GM18873 (cell line): ENCODE measurements at regions not wholly inside any gene's neighbourhood (a gene's known extent, or its start where the extent isn't known, plus 50 kb on each side); places are given as distances from the start of the nearest gene placed in this dataset.

ENCODE experiments used
- ATAC-seq: cut with Tn5 transposase; IDR thresholded peaks from one replicate; pipeline ENCODE4 v1.9.1; 2021; ENCODE audit warnings: mild to moderate bottlenecking, moderate library complexity, moderate number of reproducible peaks; ENCODE audit not compliant: unreplicated experiment, low FRiP score

DNA sequence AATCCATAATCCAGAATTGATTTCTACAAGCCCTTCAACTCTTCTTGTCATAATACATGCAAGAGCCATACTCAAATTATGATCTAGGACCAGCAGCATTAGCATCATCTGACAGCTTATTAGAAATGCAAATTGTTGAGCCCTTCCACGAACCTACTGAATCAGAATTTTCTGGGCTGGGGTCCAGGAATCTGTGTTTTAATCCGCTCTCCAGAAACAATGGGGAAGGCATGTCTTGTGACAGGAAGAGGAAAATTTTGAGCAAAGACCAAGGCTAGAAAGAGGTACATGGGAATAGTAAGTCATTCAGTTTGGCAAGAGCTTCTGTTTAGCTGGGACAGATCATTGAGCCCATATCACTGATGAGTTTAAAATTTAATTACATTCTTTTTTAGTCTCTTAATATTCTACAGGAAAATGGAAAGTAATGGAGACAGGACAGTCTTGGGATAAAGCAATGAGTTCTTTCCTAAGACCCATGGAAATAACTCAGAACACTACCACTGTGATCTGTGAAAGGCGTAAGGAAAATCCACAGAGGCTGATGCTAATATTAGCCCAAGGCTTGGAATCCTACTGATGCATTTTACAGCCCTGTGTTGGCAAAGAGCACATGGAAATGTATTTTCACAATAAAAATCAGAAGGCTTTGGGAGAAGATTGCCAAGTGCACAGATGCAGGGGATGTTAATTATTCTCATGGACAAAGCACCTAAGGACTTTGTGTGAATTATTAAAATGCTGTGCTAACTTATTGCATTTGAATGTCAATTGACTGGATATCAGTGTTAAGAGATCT lies 73.7 kb upstream of the STK32A start:
- no peak for ATAC-seq

DNA sequence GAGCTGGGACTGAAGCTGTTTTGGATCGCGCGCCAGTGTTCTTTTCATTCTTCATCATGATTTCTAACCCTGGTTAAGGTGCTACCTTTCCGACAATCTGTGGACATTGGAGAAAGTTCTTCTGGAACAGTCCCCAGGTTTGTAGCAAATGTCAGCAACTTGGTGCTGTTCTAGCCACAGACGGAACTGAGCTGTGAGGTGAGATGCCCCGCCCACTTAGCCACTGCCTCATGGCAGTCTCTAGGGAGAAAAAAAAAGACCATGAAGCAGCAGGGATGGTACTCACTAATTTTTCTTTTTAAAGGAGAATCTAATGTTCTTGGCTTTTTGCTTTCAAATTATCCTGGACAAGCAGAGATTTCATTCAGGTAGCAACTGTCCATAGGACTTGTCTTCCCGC lies 72.1 kb upstream of the STK32A start:
- no peak for ATAC-seq

DNA sequence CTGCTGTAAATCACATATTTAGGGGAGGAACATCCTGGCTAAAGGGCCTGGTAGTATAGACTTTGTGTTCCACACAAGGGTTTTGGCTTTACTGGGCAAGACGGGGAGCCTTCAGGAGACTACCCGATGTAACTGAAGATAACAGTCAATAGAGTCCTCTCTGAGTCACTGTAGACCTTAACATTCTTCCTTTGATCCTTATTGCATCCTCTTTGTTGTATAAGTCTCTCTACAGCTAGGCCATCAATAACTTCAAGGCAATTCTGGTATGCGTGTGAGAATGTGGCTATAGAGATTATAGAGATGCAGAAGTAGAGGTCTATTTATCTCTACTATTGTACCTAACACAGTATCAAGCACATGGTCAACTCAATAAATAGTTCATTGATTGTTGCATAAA lies 67.3 kb upstream of the STK32A start:
- no peak for ATAC-seq

GRCh38 chr5:147168578-147169327 lies 66.1 kb upstream of the STK32A start:
- ATAC-seq = no peak

GRCh38 chr5:147169399-147169798 lies 65.4 kb upstream of the STK32A start:
- ATAC-seq = peak; percentile 61

- peak; percentile 17 for ATAC-seq
Measured at GRCh38 chr5:147169901-147170300, 64.9 kb upstream of the STK32A start.

DNA sequence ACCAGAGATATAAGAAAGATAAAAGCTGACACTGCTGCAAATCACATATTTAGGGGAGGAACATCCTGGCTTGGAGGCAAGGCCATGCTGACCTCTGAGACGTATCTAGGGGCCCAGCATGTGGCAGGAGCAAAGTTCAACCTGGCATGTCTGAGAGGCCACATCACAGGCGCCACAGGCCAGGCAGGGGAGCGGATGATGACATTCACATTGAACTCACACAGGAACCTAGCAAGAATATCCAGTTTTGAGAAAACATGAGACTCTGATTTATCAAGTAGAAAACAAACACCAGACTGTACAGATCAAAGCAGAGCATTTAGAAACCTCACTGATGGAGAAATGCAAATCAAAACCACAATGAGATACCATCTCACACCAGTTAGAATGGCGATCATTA lies 64.2 kb upstream of the STK32A start:
- peak; percentile 72 for ATAC-seq

DNA sequence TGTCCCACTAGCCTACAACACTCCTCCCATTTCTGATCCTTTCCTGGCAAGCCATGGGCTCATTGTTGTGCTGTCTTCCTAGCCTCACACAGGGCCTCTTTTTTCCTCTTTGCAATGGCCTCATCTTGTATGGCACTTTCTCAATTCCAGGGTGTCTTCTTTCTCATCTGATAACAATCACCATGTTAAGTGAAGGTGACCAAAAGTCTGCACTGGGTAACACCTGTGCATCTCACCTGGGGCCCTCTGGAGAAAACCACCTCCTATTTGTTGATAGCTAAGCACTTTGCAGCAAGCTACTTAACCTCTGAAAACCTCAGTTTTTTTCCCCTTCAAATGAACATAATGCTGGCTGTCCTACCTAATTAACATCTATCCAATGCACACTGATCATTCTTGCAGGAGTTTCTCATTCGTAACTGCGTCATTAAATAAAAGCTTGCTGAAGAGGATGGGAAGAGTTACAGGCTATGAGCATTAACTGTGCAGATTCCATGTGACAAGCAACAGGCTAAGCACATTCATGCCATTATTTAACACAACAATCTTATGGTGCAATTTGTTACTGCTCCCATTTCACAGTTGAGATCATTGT lies 60.1 kb upstream of the STK32A start:
- ATAC-seq = no peak

GRCh38 chr5:147175516-147176097 lies 59.2 kb upstream of the STK32A start:
- no peak for ATAC-seq

DNA sequence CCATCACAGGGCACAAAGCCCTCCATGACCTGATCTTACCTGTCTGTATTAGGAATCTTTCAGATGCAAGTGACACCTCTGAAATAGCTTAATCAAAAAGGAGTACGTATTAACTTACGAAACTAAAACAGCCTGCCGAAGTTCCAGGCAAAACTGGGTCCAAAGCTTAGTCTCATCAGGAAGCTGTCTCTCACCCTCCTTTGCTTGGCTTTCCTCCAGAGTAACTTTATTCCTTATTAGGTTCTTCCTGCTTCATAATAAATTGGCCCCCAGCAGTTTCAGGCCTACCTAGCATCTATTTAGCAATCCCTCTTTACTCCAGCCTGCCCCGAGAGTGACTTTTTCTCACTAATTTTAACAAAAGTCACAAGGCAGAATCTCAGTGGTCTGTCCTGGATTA lies 58.4 kb upstream of the STK32A start:
- no peak for ATAC-seq

GRCh38 chr5:147177125-147177840 lies 57.5 kb upstream of the STK32A start:
- ATAC-seq = no peak

DNA sequence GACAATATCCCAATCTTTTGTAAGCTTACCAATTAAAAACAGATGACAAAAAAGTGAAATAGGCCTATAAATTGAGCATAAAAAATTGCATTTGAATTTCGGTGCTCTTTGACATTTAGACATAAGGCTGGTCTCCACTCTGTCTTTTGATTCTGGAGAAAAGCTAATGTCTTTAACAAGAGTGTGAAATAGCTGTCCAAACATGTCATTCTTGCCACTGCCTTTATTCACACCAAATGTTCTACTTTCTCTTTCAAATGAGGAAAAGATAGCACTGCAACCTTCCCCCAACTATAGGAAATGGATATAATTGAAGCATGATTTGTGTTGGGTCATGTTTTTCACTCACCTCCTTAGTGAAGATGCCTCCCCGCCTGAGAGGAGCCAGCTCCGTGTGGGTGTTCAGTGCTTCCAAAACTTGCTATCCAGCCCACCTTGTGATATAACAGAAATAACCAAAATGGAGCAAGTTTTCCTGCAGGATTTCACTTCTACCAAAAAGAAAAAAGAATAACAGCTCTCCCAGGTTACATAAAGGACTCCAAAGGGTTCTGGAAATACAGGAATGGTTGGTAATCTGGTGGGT lies 55.2 kb upstream of the STK32A start:
- ATAC-seq = no peak

- ATAC-seq = no peak
Measured at GRCh38 chr5:147180751-147181150, 54.1 kb upstream of the STK32A start.
